Neuron (in vitro differentiated cells): ENCODE measurements at regions not wholly inside any gene's neighbourhood (a gene's known extent, or its start where the extent isn't known, plus 50 kb on each side); places are given as distances from the start of the nearest gene placed in this dataset.

Experiments
- H2AFZ ChIP-seq: one replicate; pipeline ENCODE4 v1.6.1; 2013; ENCODE audit warnings: low read depth, mild to moderate bottlenecking, inconsistent platforms, low read length, moderate library complexity
- H3K27me3 ChIP-seq: one replicate; pipeline ENCODE4 v1.6.1; 2013; ENCODE audit warnings: low read length; ENCODE audit not compliant: insufficient read depth
- H3K36me3 ChIP-seq: one replicate; pipeline ENCODE4 v1.6.1; 2013; ENCODE audit warnings: low read length; ENCODE audit not compliant: insufficient read depth
- H3K4me1 ChIP-seq: one replicate; pipeline ENCODE4 v1.6.1; 2013; ENCODE audit warnings: low read length; ENCODE audit not compliant: insufficient read depth
- H3K4me3 ChIP-seq: 2 replicates; pipeline ENCODE4 v1.5.1; 2013; ENCODE audit warnings: mild to moderate bottlenecking, low read length, moderate library complexity
- H3K9me3 ChIP-seq: one replicate; pipeline ENCODE4 v1.6.1; 2013; ENCODE audit warnings: low read length

GRCh38 chrX:10931976-10932375 is 179.2 kb upstream of the HCCS start:
- Histone ChIP-seq H2AFZ (no peak overlapping the region), H3K4me1 (no peaks in the 10 kb centered on the region), H3K36me3 (no peaks in the 10 kb centered on the region), H3K27me3 (no peaks in the 10 kb centered on the region), H3K4me3 (no peak overlapping the region), H3K9me3 (no peaks in the 10 kb centered on the region)

GRCh38 chrX:10932842-10933440 is 178.2 kb upstream of the HCCS start:
- no peaks in the 10 kb centered on the region for H3K9me3 ChIP-seq
- no peaks in the 10 kb centered on the region for H3K27me3 ChIP-seq
- H3K4me3 ChIP-seq, result no peak overlapping the region
- H3K36me3 ChIP-seq, result no peaks in the 10 kb centered on the region
- no peaks in the 10 kb centered on the region for H3K4me1 ChIP-seq
- H2AFZ ChIP-seq, result no peak overlapping the region

GRCh38 chrX:10935501-10935900 is 175.6 kb upstream of the HCCS start:
- Histone ChIP-seq H3K4me3 (no peak overlapping the region), H3K36me3 (no peaks in the 10 kb centered on the region), H3K27me3 (no peaks in the 10 kb centered on the region), H2AFZ (no peak overlapping the region), H3K9me3 (no peaks in the 10 kb centered on the region), H3K4me1 (no peaks in the 10 kb centered on the region)

GRCh38 chrX:10936976-10937375 is 174.2 kb upstream of the HCCS start:
- H3K27me3 ChIP-seq, result no peaks in the 10 kb centered on the region
- H3K9me3 ChIP-seq, result no peaks in the 10 kb centered on the region
- no peaks in the 10 kb centered on the region for H3K4me1 ChIP-seq
- H2AFZ ChIP-seq, result no peak overlapping the region
- H3K36me3 ChIP-seq, result no peaks in the 10 kb centered on the region
- H3K4me3 ChIP-seq, result no peak overlapping the region

GRCh38 chrX:10938365-10938923 is 172.7 kb upstream of the HCCS start:
- Histone ChIP-seq H3K36me3 (no peaks in the 10 kb centered on the region), H3K27me3 (no peaks in the 10 kb centered on the region), H2AFZ (no peak overlapping the region), H3K4me1 (no peaks in the 10 kb centered on the region), H3K9me3 (no peaks in the 10 kb centered on the region), H3K4me3 (no peak overlapping the region)

- Histone ChIP-seq H3K9me3 (no peaks in the 10 kb centered on the region), H3K36me3 (no peaks in the 10 kb centered on the region), H2AFZ (no peak overlapping the region), H3K4me1 (no peaks in the 10 kb centered on the region), H3K27me3 (no peaks in the 10 kb centered on the region), H3K4me3 (no peak overlapping the region)
Observed at GRCh38 chrX:10939424-10939823, 171.7 kb upstream of the HCCS start.

GRCh38 chrX:10944136-10944885 is 166.8 kb upstream of the HCCS start:
- no peak overlapping the region for H3K4me3 ChIP-seq
- no peak overlapping the region for H2AFZ ChIP-seq
- no peaks in the 10 kb centered on the region for H3K9me3 ChIP-seq
- peaks cover 6% of the 10 kb centered on the region for H3K4me1 ChIP-seq
- no peaks in the 10 kb centered on the region for H3K36me3 ChIP-seq
- no peaks in the 10 kb centered on the region for H3K27me3 ChIP-seq

- Histone ChIP-seq H3K4me1 (peaks cover 6% of the 10 kb centered on the region), H2AFZ (no peak overlapping the region), H3K4me3 (no peak overlapping the region), H3K27me3 (no peaks in the 10 kb centered on the region), H3K36me3 (no peaks in the 10 kb centered on the region), H3K9me3 (no peaks in the 10 kb centered on the region)
Observed at GRCh38 chrX:10945498-10945897, 165.6 kb upstream of the HCCS start.

- Histone ChIP-seq H3K4me1 (peaks cover 6% of the 10 kb centered on the region), H3K9me3 (no peaks in the 10 kb centered on the region), H3K4me3 (no peak overlapping the region), H3K36me3 (no peaks in the 10 kb centered on the region), H3K27me3 (no peaks in the 10 kb centered on the region), H2AFZ (no peak overlapping the region)
Observed at GRCh38 chrX:10949541-10949940, 161.6 kb upstream of the HCCS start.

GRCh38 chrX:10952619-10953018 is 158.5 kb upstream of the HCCS start:
- H3K36me3 ChIP-seq, result no peaks in the 10 kb centered on the region
- H2AFZ ChIP-seq, result no peak overlapping the region
- no peaks in the 10 kb centered on the region for H3K27me3 ChIP-seq
- H3K4me3 ChIP-seq, result no peak overlapping the region
- no peaks in the 10 kb centered on the region for H3K4me1 ChIP-seq
- H3K9me3 ChIP-seq, result no peaks in the 10 kb centered on the region

GRCh38 chrX:10965174-10965798 is 145.8 kb upstream of the HCCS start:
- Histone ChIP-seq H3K4me3 (no peak overlapping the region), H3K9me3 (no peaks in the 10 kb centered on the region), H3K27me3 (no peaks in the 10 kb centered on the region), H3K36me3 (no peaks in the 10 kb centered on the region), H2AFZ (no peak overlapping the region), H3K4me1 (no peaks in the 10 kb centered on the region)

- Histone ChIP-seq H3K27me3 (no peaks in the 10 kb centered on the region), H3K4me3 (no peak overlapping the region), H3K9me3 (no peaks in the 10 kb centered on the region), H3K36me3 (no peaks in the 10 kb centered on the region), H3K4me1 (no peaks in the 10 kb centered on the region), H2AFZ (no peak overlapping the region)
Observed at GRCh38 chrX:10966057-10966456, 145.1 kb upstream of the HCCS start.

- Histone ChIP-seq H3K27me3 (no peaks in the 10 kb centered on the region), H2AFZ (no peak overlapping the region), H3K4me1 (no peaks in the 10 kb centered on the region), H3K36me3 (no peaks in the 10 kb centered on the region), H3K9me3 (no peaks in the 10 kb centered on the region), H3K4me3 (no peak overlapping the region)
Observed at GRCh38 chrX:10971176-10971575, 140.0 kb upstream of the HCCS start.
